Mesodermal cell (in vitro differentiated cells): ENCODE measurements at regions not wholly inside any gene's neighbourhood (a gene's known extent, or its start where the extent isn't known, plus 50 kb on each side); places are given as distances from the start of the nearest gene placed in this dataset.

Source experiments
- H3K27ac ChIP-seq: 2 replicates; pipeline ENCODE4 v1.7.0; 2013; ENCODE audit warnings: mild to moderate bottlenecking, low read depth, low read length, moderate library complexity; ENCODE audit not compliant: severe bottlenecking
- H3K36me3 ChIP-seq: 2 replicates; pipeline ENCODE4 v1.7.1; 2013; ENCODE audit warnings: mild to moderate bottlenecking, low read length, moderate library complexity; ENCODE audit not compliant: control insufficient read depth, insufficient read depth
- H3K4me1 ChIP-seq: one replicate; pipeline ENCODE4 v1.7.1; 2013; ENCODE audit warnings: mild to moderate bottlenecking, low read length; ENCODE audit not compliant: insufficient read depth, control insufficient read depth, poor library complexity, severe bottlenecking
- H3K4me3 ChIP-seq: 2 replicates; pipeline ENCODE4 v1.7.0; 2013; ENCODE audit warnings: low read length, control low read depth, mild to moderate bottlenecking; ENCODE audit not compliant: insufficient read depth, poor library complexity, severe bottlenecking; ENCODE audit errors: extremely low read depth
- H3K9me3 ChIP-seq: 2 replicates; pipeline ENCODE4 v1.7.1; 2013; ENCODE audit warnings: mild to moderate bottlenecking, low read length, moderate library complexity; ENCODE audit not compliant: control insufficient read depth
- WGBS, 2 experiments: methylation state at CpG; one replicate each; pipeline ENCODE4 v1.1.5; 2013; ENCODE audit warnings: missing lambda C conversion rate in 2 of 2; ENCODE audit not compliant: insufficient coverage in 2 of 2; 5-methylcytosine and 5-hydroxymethylcytosine counted together

- WGBS, 2 experiments: 71 to 100% methylated on average over 3 to 4 of the region's 7 CpGs
- H3K4me3 ChIP-seq: no peak overlapping the region
Observed at GRCh38 chr4:71258323-71258722, 80.5 kb upstream of the SLC4A4 start.

GRCh38 chr4:71259280-71259679 is 79.5 kb upstream of the SLC4A4 start:
- Histone ChIP-seq H3K27ac (no peak overlapping the region), H3K4me3 (no peak overlapping the region), H3K36me3 (no peaks in the 10 kb centered on the region), H3K4me1 (no peaks in the 10 kb centered on the region), H3K9me3 (no peaks in the 10 kb centered on the region)
- WGBS, 2 experiments: 66 to 90% methylated on average over 4 to 6 of the region's 6 CpGs

More at GRCh38 chr4:71258323-71258722, 80.5 kb upstream of the SLC4A4 start:
- Histone ChIP-seq H3K9me3 (no peaks in the 10 kb centered on the region), H3K27ac (no peak overlapping the region), H3K36me3 (no peaks in the 10 kb centered on the region), H3K4me1 (no peaks in the 10 kb centered on the region)

GRCh38 chr4:71259911-71260331 is 78.9 kb upstream of the SLC4A4 start:
- Histone ChIP-seq H3K27ac (no peak overlapping the region), H3K4me1 (no peaks in the 10 kb centered on the region), H3K9me3 (no peaks in the 10 kb centered on the region), H3K36me3 (no peaks in the 10 kb centered on the region), H3K4me3 (no peak overlapping the region)
- WGBS, 2 experiments: 100% methylated on average over 2 of the region's 3 CpGs; no CpG with 5 or more reads in 1 of the 2 experiments

- Histone ChIP-seq H3K9me3 (no peaks in the 10 kb centered on the region), H3K4me3 (no peak overlapping the region), H3K36me3 (no peaks in the 10 kb centered on the region), H3K27ac (no peak overlapping the region), H3K4me1 (no peaks in the 10 kb centered on the region)
- no CpG with 5 or more reads among the region's 1 CpG for WGBS, 2 experiments
Observed at GRCh38 chr4:71260544-71260943, 78.3 kb upstream of the SLC4A4 start.

GRCh38 chr4:71261001-71261400 is 77.8 kb upstream of the SLC4A4 start:
- 80 to 83% methylated on average over 5 to 6 of the region's 6 CpGs for WGBS, 2 experiments
- no peak overlapping the region for H3K27ac ChIP-seq

GRCh38 chr4:71261633-71262121 is 77.1 kb upstream of the SLC4A4 start:
- Histone ChIP-seq H3K4me1 (peaks cover 3% of the 10 kb centered on the region), H3K4me3 (no peak overlapping the region), H3K27ac (no peak overlapping the region), H3K9me3 (no peaks in the 10 kb centered on the region), H3K36me3 (no peaks in the 10 kb centered on the region)
- 88 to 89% methylated on average over 2 to 3 of the region's 3 CpGs for WGBS, 2 experiments

More at GRCh38 chr4:71261001-71261400, 77.8 kb upstream of the SLC4A4 start:
- H3K36me3 ChIP-seq: no peaks in the 10 kb centered on the region
- H3K9me3 ChIP-seq: no peaks in the 10 kb centered on the region
- no peak overlapping the region for H3K4me3 ChIP-seq
- no peaks in the 10 kb centered on the region for H3K4me1 ChIP-seq

GRCh38 chr4:71262161-71262560 is 76.7 kb upstream of the SLC4A4 start:
- H3K27ac ChIP-seq: no peak overlapping the region
- 100% methylated on average over 1 of the region's 3 CpGs; no CpG with 5 or more reads in 1 of the 2 experiments for WGBS, 2 experiments
- no peaks in the 10 kb centered on the region for H3K36me3 ChIP-seq
- no peaks in the 10 kb centered on the region for H3K9me3 ChIP-seq
- peaks cover 5% of the 10 kb centered on the region for H3K4me1 ChIP-seq
- no peak overlapping the region for H3K4me3 ChIP-seq

GRCh38 chr4:71266090-71266794 is 72.6 kb upstream of the SLC4A4 start:
- Histone ChIP-seq H3K4me3 (no peak overlapping the region), H3K9me3 (no peaks in the 10 kb centered on the region), H3K4me1 (peaks cover 5% of the 10 kb centered on the region), H3K27ac (no peak overlapping the region), H3K36me3 (no peaks in the 10 kb centered on the region)
- WGBS, 2 experiments: 88 to 91% methylated on average over 3 to 4 of the region's 5 CpGs

GRCh38 chr4:71267244-71267643 is 71.6 kb upstream of the SLC4A4 start:
- H3K4me3 ChIP-seq: no peak overlapping the region
- no CpG with 5 or more reads among the region's 1 CpG for WGBS, 2 experiments
- H3K27ac ChIP-seq: no peak overlapping the region
- peaks cover 5% of the 10 kb centered on the region for H3K4me1 ChIP-seq
- no peaks in the 10 kb centered on the region for H3K9me3 ChIP-seq
- no peaks in the 10 kb centered on the region for H3K36me3 ChIP-seq

GRCh38 chr4:71268166-71268565 is 70.7 kb upstream of the SLC4A4 start:
- H3K36me3 ChIP-seq: no peaks in the 10 kb centered on the region
- H3K4me3 ChIP-seq: no peak overlapping the region
- no peak overlapping the region for H3K27ac ChIP-seq
- H3K9me3 ChIP-seq: no peaks in the 10 kb centered on the region
- 60 to 80% methylated on average over 1 to 2 of the region's 4 CpGs for WGBS, 2 experiments
- peaks cover 5% of the 10 kb centered on the region for H3K4me1 ChIP-seq

- peaks cover 5% of the 10 kb centered on the region for H3K4me1 ChIP-seq
- no peak overlapping the region for H3K4me3 ChIP-seq
- 91% methylated on average over 3 of the region's 5 CpGs; no CpG with 5 or more reads in 1 of the 2 experiments for WGBS, 2 experiments
Observed at GRCh38 chr4:71269233-71269632, 69.6 kb upstream of the SLC4A4 start.

More at GRCh38 chr4:71269233-71269632, 69.6 kb upstream of the SLC4A4 start:
- H3K36me3 ChIP-seq: no peaks in the 10 kb centered on the region
- no peaks in the 10 kb centered on the region for H3K9me3 ChIP-seq
- no peak overlapping the region for H3K27ac ChIP-seq
